Endothelial cell of umbilical vein (primary cell): ENCODE measurements at regions not wholly inside any gene's neighbourhood (a gene's known extent, or its start where the extent isn't known, plus 50 kb on each side); places are given as distances from the start of the nearest gene placed in this dataset.

Source experiments
- BruUV-seq: library from RNA; stranded (reverse); fragments of 400-500 nt; replicated peaks from 2 replicates; lab custom pipeline; 2021; lab: Mats Ljungman, UMichigan
- CTCF ChIA-PET: fragments of 300-600, 350-600 bp; sonication (Branson Sonifier 250); formaldehyde crosslinking; loops from one replicate; lab custom pipeline; 2021; ENCODE audit warnings: antibody characterized with exemption, inconsistent platforms; lab: Charles Lee
- POLR2A ChIA-PET: fragments of 300-600, 350-600 bp; sonication (Branson Sonifier 250); formaldehyde crosslinking; loops from one replicate; lab custom pipeline; 2021; ENCODE audit warnings: antibody characterized with exemption, inconsistent platforms; lab: Charles Lee
- DNase-seq: peaks from one replicate; pipeline ENCODE4 v3.0.0-alpha.2; 2011; ENCODE audit warnings: low read depth, low spot score
- FAIRE-seq: peaks from 2 replicates; lab custom pipeline; 2011; peaks lifted over from hg19 to GRCh38; lab: Jason Lieb, UNC
- H2AFZ ChIP-seq: 2 replicates; pipeline ENCODE4 v1.6.0; 2012; ENCODE audit warnings: low read depth, low read length, control low read depth, inconsistent platforms
- H3K27ac ChIP-seq: 2 replicates; pipeline ENCODE4 v1.5.1; 2011; ENCODE audit warnings: low read depth, mild to moderate bottlenecking, control low read depth, low read length, moderate library complexity; ENCODE audit not compliant: insufficient read depth
- H3K27me3 ChIP-seq, 2 experiments: 2 replicates each; pipeline versions ENCODE4 v1.6.0 to v1.6.1; 2011; ENCODE audit warnings: low read length in 2 of 2, mixed read lengths in 1 of 2; ENCODE audit not compliant: control insufficient read depth in 2 of 2, insufficient read depth in 2 of 2
- H3K36me3 ChIP-seq, 2 experiments: 2 replicates in 1 of 2; 3 replicates in 1 of 2; pipeline ENCODE4 v1.5.1; 2011; ENCODE audit warnings: low read length in 2 of 2, mild to moderate bottlenecking in 1 of 2, moderate library complexity in 1 of 2; ENCODE audit not compliant: control insufficient read depth in 2 of 2, insufficient read depth in 2 of 2; ENCODE audit errors: extremely low read depth in 1 of 2
- H3K4me1 ChIP-seq: 3 replicates; pipeline ENCODE4 v1.5.1; 2011; ENCODE audit warnings: mild to moderate bottlenecking, low read length; ENCODE audit not compliant: control insufficient read depth, insufficient read depth; ENCODE audit errors: extremely low read depth
- H3K4me2 ChIP-seq: 2 replicates; pipeline ENCODE4 v1.6.1; 2011; ENCODE audit warnings: low read length, control low read depth, mixed read lengths; ENCODE audit not compliant: insufficient read depth
- H3K4me3 ChIP-seq, 3 experiments: fragments of 200-600 bp in 1 of 3; sonication (generic), shearing (Covaris generic) in 1 of 3; replicated peaks in 1 of 3; 2 replicates each; pipeline ENCODE4 v1.5.1; 2011 to 2016; ENCODE audit warnings: control low read depth in 3 of 3, low read length in 3 of 3, mild to moderate bottlenecking in 2 of 3, inconsistent platforms in 1 of 3, low read depth in 1 of 3, moderate library complexity in 1 of 3; ENCODE audit not compliant: insufficient read depth in 1 of 3
- H3K79me2 ChIP-seq: 2 replicates; pipeline ENCODE4 v1.6.0; 2012; ENCODE audit warnings: low read length, inconsistent platforms; ENCODE audit not compliant: control insufficient read depth, insufficient read depth
- H3K9ac ChIP-seq: replicated peaks from 2 replicates; pipeline ENCODE3; 2011; ENCODE audit warnings: low read length, control low read depth; ENCODE audit not compliant: insufficient read depth; ENCODE audit errors: extremely low read depth
- H3K9me1 ChIP-seq: replicated peaks from 3 replicates; pipeline ENCODE4 v1.6.0; 2011; ENCODE audit warnings: mild to moderate bottlenecking, low read length; ENCODE audit not compliant: control insufficient read depth, insufficient read depth; ENCODE audit errors: extremely low read depth
- H3K9me3 ChIP-seq: replicated peaks from 2 replicates; pipeline ENCODE4 v1.5.1; 2012; ENCODE audit warnings: low read length, inconsistent platforms; ENCODE audit not compliant: control insufficient read depth, insufficient read depth
- H4K20me1 ChIP-seq: replicated peaks from 2 replicates; pipeline ENCODE3; 2011; ENCODE audit warnings: mild to moderate bottlenecking, low read length; ENCODE audit not compliant: control insufficient read depth, insufficient read depth; ENCODE audit errors: extremely low read depth
- EZH2 ChIP-seq: IDR thresholded peaks from 2 replicates; pipeline ENCODE4 v1.6.1; 2012; ENCODE audit warnings: borderline replicate concordance, low read depth, mild to moderate bottlenecking, moderate library complexity, low read length, inconsistent platforms; ENCODE audit not compliant: severe bottlenecking
- FOS ChIP-seq: IDR thresholded peaks from 2 replicates; pipeline ENCODE4 v1.6.1; 2011; ENCODE audit warnings: mild to moderate bottlenecking, low read length, moderate library complexity, borderline replicate concordance; ENCODE audit not compliant: insufficient read depth
- GATA2 ChIP-seq: IDR thresholded peaks from 2 replicates; pipeline ENCODE4 v1.7.0; 2011; ENCODE audit warnings: low read depth, mild to moderate bottlenecking, moderate library complexity, mixed read lengths, low read length; ENCODE audit not compliant: insufficient read length, insufficient read depth
- JUN ChIP-seq: IDR thresholded peaks from 2 replicates; pipeline ENCODE4 v1.6.1; 2011; ENCODE audit warnings: borderline replicate concordance, low read depth; ENCODE audit not compliant: insufficient read length, insufficient read depth
- MYC ChIP-seq: IDR thresholded peaks from one replicate; pipeline ENCODE4 v1.6.1; 2011; ENCODE audit warnings: mild to moderate bottlenecking, low read depth, low read length
- POLR2A ChIP-seq: IDR thresholded peaks from 2 replicates; pipeline ENCODE4 v1.6.1; 2012; ENCODE audit warnings: low read depth, mild to moderate bottlenecking, control low read depth, low read length
- POLR2AphosphoS5 ChIP-seq: IDR thresholded peaks from 2 replicates; pipeline ENCODE4 v1.6.1; 2012; ENCODE audit warnings: low read depth, mild to moderate bottlenecking, control low read depth, low read length, moderate library complexity; ENCODE audit not compliant: insufficient read depth
- dilution Hi-C: fragments of 300-500 bp; cut with MboI; formaldehyde crosslinking; loops from one replicate; pipeline ENCODE4 v1.15.0; 2019; ENCODE audit warnings: low sequenced_read_pairs; ENCODE audit not compliant: extremely low pct_ligation_motif_present
- intact Hi-C: fragments of 100-400 bp; cut with micrococcal nuclease; formaldehyde crosslinking; loops from one replicate; pipeline ENCODE4 v1.10.0; 2022
- TF ChIP-seq, protein P1 (sequence below), 2 donors: IDR thresholded peaks; 1 replicate in 1 of 2; 2 replicates in 1 of 2; pipeline ENCODE4 v1.5.1; 2011; ENCODE audit warnings: low read length in 2 of 2, mild to moderate bottlenecking in 2 of 2, moderate library complexity in 2 of 2, control low read depth in 1 of 2, inconsistent platforms in 1 of 2, low read depth in 1 of 2; ENCODE audit not compliant: insufficient read depth in 1 of 2; ENCODE audit errors: extremely low read depth in 1 of 2
- TF ChIP-seq, protein P2 (sequence below): IDR thresholded peaks from 2 replicates; pipeline ENCODE4 v1.6.1; 2011; ENCODE audit not compliant: insufficient read depth, insufficient read length

DNA sequence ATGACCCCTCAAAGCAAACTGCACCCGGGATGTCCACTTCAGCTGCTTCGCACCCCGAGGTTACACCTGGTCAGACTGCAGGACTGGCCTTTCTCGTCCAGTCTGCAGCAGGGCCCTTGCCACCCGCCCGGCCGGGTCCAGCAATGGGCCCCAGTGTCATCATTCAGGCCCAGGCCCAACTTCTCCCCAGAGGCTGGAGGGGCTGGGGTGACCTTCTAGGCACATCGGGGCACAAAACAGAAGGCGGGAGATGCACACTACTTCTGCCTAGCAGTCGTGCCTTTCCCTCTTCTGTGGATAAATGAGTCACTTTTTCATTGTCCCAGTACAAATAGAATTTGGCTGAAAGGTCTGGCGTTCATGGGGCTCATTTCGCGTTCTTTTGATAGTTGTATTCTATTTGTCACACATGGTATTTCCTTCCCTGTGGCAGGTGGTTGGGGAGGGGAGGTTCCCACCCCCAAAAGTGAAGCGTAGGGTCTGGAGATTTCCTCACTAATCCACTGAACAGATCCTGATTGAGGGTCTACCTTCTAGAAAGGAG is 56.9 kb upstream of the ID2 start:
- no peaks in the 10 kb centered on the region for H3K79me2 ChIP-seq
- dilution Hi-C loops (no loop called here), intact Hi-C loops (no loop called here)
- no TSS peak for BruUV-seq
- H3K9me3 ChIP-seq = no peaks in the 10 kb centered on the region
- no peaks in the 10 kb centered on the region for H3K9me1 ChIP-seq
- no peak for DNase-seq
- no peak overlapping the region for H3K27ac ChIP-seq
- H3K4me3 ChIP-seq = no peak overlapping the region
- H2AFZ ChIP-seq = no peak overlapping the region
- no peaks in the 10 kb centered on the region for H4K20me1 ChIP-seq
- H3K4me2 ChIP-seq = no peak overlapping the region
- CTCF ChIA-PET = no interaction called here
- no peaks in the 10 kb centered on the region for H3K36me3 ChIP-seq
- H3K4me1 ChIP-seq = no peaks in the 10 kb centered on the region
- POLR2A ChIA-PET = no interaction called here
- H3K27me3 ChIP-seq = no peaks in the 10 kb centered on the region
- H3K9ac ChIP-seq = no peak overlapping the region
- FAIRE-seq = no peak
- no peak for TF ChIP-seq FOS
- TF ChIP-seq GATA2 = no peak
- no peak for TF ChIP-seq POLR2A
- TF ChIP-seq EZH2 = no peak
- no peak for TF ChIP-seq POLR2AphosphoS5
- TF ChIP-seq, protein P1, sequence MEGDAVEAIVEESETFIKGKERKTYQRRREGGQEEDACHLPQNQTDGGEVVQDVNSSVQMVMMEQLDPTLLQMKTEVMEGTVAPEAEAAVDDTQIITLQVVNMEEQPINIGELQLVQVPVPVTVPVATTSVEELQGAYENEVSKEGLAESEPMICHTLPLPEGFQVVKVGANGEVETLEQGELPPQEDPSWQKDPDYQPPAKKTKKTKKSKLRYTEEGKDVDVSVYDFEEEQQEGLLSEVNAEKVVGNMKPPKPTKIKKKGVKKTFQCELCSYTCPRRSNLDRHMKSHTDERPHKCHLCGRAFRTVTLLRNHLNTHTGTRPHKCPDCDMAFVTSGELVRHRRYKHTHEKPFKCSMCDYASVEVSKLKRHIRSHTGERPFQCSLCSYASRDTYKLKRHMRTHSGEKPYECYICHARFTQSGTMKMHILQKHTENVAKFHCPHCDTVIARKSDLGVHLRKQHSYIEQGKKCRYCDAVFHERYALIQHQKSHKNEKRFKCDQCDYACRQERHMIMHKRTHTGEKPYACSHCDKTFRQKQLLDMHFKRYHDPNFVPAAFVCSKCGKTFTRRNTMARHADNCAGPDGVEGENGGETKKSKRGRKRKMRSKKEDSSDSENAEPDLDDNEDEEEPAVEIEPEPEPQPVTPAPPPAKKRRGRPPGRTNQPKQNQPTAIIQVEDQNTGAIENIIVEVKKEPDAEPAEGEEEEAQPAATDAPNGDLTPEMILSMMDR (IDR thresholded peaks at IDR 0.05; ENCODE audit: extremely low read depth in 1 of 2, insufficient read depth in 1 of 2, low read depth in 1 of 2, low read length in 2 of 2) = no peak
- TF ChIP-seq JUN = no peak
- TF ChIP-seq, protein P2, sequence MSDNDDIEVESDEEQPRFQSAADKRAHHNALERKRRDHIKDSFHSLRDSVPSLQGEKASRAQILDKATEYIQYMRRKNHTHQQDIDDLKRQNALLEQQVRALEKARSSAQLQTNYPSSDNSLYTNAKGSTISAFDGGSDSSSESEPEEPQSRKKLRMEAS = no peak
- no peak for TF ChIP-seq MYC
